Cardiac fibroblast (primary cell): ENCODE measurements at regions not wholly inside any gene's neighbourhood (a gene's known extent, or its start where the extent isn't known, plus 50 kb on each side); places are given as distances from the start of the nearest gene placed in this dataset.

Source experiments
- DNase-seq, 2 donors: peaks; one replicate each; pipeline versions ENCODE4 v3.0.0 to v3.0.0-alpha.2; 2010; ENCODE audit warnings: low read depth in 2 of 2
- H3K4me3 ChIP-seq, 2 donors: replicated peaks in 1 of 2; 1 replicate in 1 of 2; 2 replicates in 1 of 2; pipeline ENCODE4 v1.5.1; 2011; ENCODE audit warnings: low read depth in 2 of 2, low read length in 2 of 2, mild to moderate bottlenecking in 2 of 2, moderate library complexity in 1 of 2
- TF ChIP-seq, protein P1 (sequence below): IDR thresholded peaks from one replicate; pipeline ENCODE4 v1.5.1; 2011; ENCODE audit warnings: low read depth, mild to moderate bottlenecking, low read length, inconsistent platforms

DNA sequence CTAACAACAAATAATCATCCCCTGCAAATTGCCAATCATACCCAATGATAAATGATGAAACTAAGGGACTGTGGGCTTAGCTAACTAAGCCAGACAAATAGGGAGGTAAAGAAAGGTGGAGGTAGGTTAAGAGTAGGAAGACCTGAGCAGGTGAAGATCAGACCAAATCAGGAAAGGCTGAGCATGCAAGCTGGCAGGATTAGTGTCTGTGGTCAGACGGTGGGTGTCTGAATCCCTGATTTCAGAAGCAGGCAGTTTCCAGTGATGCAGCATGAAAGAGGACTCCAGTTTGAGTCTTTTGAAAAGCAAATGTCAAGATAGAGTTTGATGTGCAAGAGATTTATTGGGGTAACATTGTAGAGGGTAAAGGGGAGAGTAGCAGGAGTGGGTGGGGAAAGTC lies 181.4 kb upstream of the MYLIP start:
- DNase-seq, result no peak
- TF ChIP-seq, protein P1, sequence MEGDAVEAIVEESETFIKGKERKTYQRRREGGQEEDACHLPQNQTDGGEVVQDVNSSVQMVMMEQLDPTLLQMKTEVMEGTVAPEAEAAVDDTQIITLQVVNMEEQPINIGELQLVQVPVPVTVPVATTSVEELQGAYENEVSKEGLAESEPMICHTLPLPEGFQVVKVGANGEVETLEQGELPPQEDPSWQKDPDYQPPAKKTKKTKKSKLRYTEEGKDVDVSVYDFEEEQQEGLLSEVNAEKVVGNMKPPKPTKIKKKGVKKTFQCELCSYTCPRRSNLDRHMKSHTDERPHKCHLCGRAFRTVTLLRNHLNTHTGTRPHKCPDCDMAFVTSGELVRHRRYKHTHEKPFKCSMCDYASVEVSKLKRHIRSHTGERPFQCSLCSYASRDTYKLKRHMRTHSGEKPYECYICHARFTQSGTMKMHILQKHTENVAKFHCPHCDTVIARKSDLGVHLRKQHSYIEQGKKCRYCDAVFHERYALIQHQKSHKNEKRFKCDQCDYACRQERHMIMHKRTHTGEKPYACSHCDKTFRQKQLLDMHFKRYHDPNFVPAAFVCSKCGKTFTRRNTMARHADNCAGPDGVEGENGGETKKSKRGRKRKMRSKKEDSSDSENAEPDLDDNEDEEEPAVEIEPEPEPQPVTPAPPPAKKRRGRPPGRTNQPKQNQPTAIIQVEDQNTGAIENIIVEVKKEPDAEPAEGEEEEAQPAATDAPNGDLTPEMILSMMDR, result no peak
- no peak overlapping the region for H3K4me3 ChIP-seq

DNA sequence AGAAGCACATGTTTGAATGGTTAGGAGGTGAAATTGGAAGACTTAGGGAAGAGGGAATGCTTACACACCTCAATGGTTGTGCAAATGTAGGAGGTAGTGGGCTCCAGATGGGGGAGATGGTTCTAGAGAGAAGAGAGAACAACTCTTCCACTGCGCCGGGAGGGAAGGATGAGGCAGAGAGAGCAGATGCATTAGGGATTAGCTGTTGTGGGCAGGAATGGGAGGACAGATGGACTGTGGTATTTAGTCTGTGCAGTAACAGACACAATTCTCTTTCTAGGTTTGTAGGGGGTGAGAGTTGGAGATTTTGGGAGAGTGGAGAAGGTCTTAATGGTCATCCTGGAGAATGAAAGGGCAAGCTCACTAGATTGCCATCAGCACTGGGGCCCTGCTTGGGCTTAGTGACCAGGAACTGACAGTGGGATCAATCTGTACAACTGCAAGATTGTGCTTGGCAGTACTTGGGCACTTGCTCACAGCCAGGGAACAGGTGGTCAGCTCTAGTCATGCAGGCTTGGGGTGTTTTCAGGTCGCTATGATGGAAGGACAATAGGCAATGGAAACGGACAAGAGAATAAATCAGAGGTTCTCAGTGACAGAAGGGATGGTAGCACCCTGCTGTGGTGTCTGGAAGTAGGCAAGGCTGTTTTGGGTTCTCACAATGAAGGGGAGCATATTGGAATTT lies 182.0 kb upstream of the MYLIP start:
- H3K4me3 ChIP-seq, result no peak overlapping the region
- DNase-seq, result no peak
- TF ChIP-seq, protein P1, result no peak

DNA sequence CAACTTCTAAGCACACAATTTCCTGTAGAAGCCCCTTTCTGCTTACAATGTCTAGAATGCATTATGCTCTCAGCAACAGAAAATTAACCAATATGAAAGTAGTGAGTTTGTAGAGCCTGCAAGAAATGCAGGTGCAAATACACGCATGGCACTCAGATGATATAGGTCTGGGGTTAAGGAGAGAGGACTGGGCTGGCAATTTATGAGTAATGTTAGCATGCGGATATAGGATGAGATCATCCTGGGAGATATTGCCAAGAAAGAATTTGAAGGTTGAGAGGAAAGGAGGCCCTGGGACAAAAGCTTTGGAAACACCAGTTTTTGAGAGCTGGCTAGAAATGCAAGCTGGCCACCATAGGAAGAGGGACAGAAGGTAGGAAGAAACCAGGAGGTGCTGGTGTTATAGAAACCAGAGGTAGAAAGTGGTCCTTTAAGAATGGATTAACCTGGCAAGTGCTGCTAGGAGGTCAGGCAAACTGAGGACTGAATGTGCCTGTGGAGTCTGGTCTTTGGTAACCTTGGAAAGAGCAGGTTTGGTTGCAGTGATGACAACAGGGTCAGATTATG lies 183.2 kb upstream of the MYLIP start:
- no peak overlapping the region for H3K4me3 ChIP-seq
- TF ChIP-seq, protein P1, result no peak
- peak; percentile 38 to 68 for DNase-seq

DNA sequence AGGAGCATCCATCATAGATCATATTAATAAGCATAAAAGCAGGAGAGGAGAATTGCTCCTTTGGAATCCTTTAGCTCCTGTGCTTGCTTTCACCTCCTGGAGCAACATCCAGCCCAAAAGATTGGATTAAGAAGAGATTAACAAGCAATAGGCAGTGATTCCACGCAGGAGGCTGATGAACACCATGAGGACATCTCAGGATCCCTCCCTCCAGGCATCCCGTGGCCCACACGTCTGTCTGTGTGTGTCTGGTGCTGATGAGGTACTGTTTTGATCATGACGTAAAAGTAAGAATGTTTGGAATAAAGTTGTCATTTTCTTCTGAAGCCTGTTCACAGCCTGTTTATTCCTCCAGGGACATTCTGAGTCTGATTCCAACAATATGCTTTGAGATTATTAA lies 185.5 kb upstream of the MYLIP start:
- no peak for DNase-seq
- H3K4me3 ChIP-seq, result no peak overlapping the region
- TF ChIP-seq, protein P1, result no peak

DNA sequence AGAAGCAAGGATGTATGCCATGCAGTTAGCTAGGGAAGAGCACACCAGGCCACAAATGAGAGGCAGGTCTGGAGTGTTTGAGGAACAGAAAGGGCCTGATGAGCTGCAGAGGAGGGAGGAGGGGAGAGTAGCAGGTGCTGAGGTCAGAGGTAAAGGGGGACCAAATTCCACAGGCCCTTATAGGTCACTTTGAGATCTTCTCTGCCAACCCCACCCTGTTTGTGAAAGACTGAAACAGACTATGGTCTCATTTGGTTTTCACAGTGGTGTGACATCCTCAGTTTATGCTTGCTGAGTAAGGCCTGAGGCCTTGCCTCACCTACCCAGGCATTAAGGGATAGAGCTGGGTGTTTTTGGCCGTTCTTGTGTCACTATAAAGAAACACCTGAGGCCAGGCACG lies 187.7 kb upstream of the MYLIP start:
- H3K4me3 ChIP-seq, result no peak overlapping the region
- TF ChIP-seq, protein P1, result no peak
- no peak for DNase-seq

DNA sequence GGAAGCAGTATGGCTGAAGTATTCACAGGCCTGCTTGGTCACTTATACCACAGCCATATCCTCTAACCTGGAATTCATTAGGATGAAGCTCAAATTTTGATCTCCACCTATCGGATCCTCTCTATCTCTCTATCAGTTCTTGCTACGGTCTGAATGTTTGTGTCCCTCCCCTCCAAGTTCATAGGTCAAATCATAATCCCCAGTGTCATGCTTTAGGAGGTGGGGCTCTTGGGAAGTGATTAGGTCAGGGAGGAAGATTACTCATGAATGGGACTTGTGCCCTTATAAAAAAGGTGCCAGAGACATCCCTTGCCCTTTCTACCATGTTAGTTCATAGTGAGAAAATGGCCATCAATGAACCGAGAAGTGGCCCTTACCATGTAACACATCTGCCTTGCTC lies 190.8 kb upstream of the MYLIP start:
- no peak for DNase-seq
- H3K4me3 ChIP-seq, result no peak overlapping the region
- TF ChIP-seq, protein P1, result no peak
